ENCODE measurements at regions not wholly inside any gene's neighbourhood (a gene's known extent, or its start where the extent isn't known, plus 50 kb on each side); places are given as distances from the start of the nearest gene placed in this dataset.

- no peak for TF ChIP-seq POLR2AphosphoS5 (IDR thresholded peaks at IDR 0.05)
- TF ChIP-seq EP300 (IDR thresholded peaks at IDR 0.05) = no peak
- no peak for TF ChIP-seq POLR2A (IDR thresholded peaks at IDR 0.05)
- TF ChIP-seq CTCF (IDR thresholded peaks at IDR 0.05) = no peak
- Histone ChIP-seq H3K27ac (no peak overlapping the region), H3K36me3 (no peaks in the 10 kb centered on the region), H3K9me3 (no peaks in the 10 kb centered on the region), H3K4me3 (no peak overlapping the region), H3K4me1 (peaks cover 8 to 26% (median 17%) of the 10 kb centered on the region in 4 donors), H3K27me3 (peaks cover 0 to 19% (median 0%) of the 10 kb centered on the region in 3 donors)
- no peak for DNase-seq
- WGBS, 5 donors = 48 to 87% (median 68%) methylated on average over 7 to 9 of the region's 9 CpGs
- intact Hi-C loops (cut with DNase I; ENCODE audit: low total_unique reads) = no loop called here
Observed at GRCh38 chr16:86063760-86064405, 164.9 kb downstream of the IRF8 start.

- intact Hi-C loops (cut with DNase I; ENCODE audit: low total_unique reads) = no loop called here
- peaks cover 0 to 23% (median 0%) of the 10 kb centered on the region in 3 donors for H3K27me3 ChIP-seq
- H3K27ac ChIP-seq = no peak overlapping the region
- 77 to 91% (median 82%) methylated on average over 11 of the region's 11 CpGs for WGBS, 5 donors
- H3K4me3 ChIP-seq = no peak overlapping the region
- H3K9me3 ChIP-seq = no peaks in the 10 kb centered on the region
- H3K4me1 ChIP-seq = peaks cover 8 to 21% (median 15%) of the 10 kb centered on the region in 4 donors
- TF ChIP-seq POLR2A (IDR thresholded peaks at IDR 0.05) = no peak
- no peak for TF ChIP-seq CTCF (IDR thresholded peaks at IDR 0.05)
- no peak for DNase-seq
- H3K36me3 ChIP-seq = no peaks in the 10 kb centered on the region
Observed at GRCh38 chr16:86064431-86065250, 165.7 kb downstream of the IRF8 start.

GRCh38 chr16:86065711-86066110 is 166.7 kb downstream of the IRF8 start:
- Histone ChIP-seq H3K4me3 (no peak overlapping the region), H3K4me1 (peaks cover 0 to 12% (median 6%) of the 10 kb centered on the region in 4 donors), H3K36me3 (no peaks in the 10 kb centered on the region), H3K27ac (no peak overlapping the region), H3K9me3 (no peaks in the 10 kb centered on the region), H3K27me3 (peaks cover 0 to 33% (median 0%) of the 10 kb centered on the region in 3 donors)
- no peak for DNase-seq
- 62 to 77% (median 64%) methylated on average over 5 to 6 of the region's 6 CpGs for WGBS, 5 donors
- TF ChIP-seq EP300 (IDR thresholded peaks at IDR 0.05) (no peak), POLR2A (IDR thresholded peaks at IDR 0.05) (no peak), POLR2AphosphoS5 (IDR thresholded peaks at IDR 0.05) (no peak), CTCF (IDR thresholded peaks at IDR 0.05) (no peak)
- intact Hi-C loops (cut with DNase I; ENCODE audit: low total_unique reads) = no loop called here

- 85 to 91% (median 86%) methylated on average over 17 of the region's 17 CpGs for WGBS, 5 donors
- H3K4me3 ChIP-seq = no peak overlapping the region
- no peak for DNase-seq
- H3K27ac ChIP-seq = no peak overlapping the region
- H3K27me3 ChIP-seq = peaks cover 0 to 36% (median 0%) of the 10 kb centered on the region in 3 donors
- H3K36me3 ChIP-seq = no peaks in the 10 kb centered on the region
- H3K9me3 ChIP-seq = no peaks in the 10 kb centered on the region
- intact Hi-C loops (cut with DNase I; ENCODE audit: low total_unique reads) = no loop called here
- H3K4me1 ChIP-seq = peaks cover 0 to under 1% (median 0%) of the 10 kb centered on the region in 4 donors
- TF ChIP-seq CTCF (IDR thresholded peaks at IDR 0.05) (no peak), EP300 (IDR thresholded peaks at IDR 0.05) (no peak), POLR2AphosphoS5 (IDR thresholded peaks at IDR 0.05) (no peak), POLR2A (IDR thresholded peaks at IDR 0.05) (no peak)
Observed at GRCh38 chr16:86066811-86067210, 167.8 kb downstream of the IRF8 start.
